Left lung (tissue), 4 donors: ENCODE measurements at regions not wholly inside any gene's neighbourhood (a gene's known extent, or its start where the extent isn't known, plus 50 kb on each side); places are given as distances from the start of the nearest gene placed in this dataset.
"Not testable (repeated sequence)": the region's sequence is repeated elsewhere in the genome, so short reads cannot be mapped to it uniquely, and the experiment has no call there.

Experiments
- ATAC-seq: fragments of 200-7000 bp; cut with Tn5 transposase; one replicate; pipeline ENCODE4 v1.9.1; 2020; ENCODE audit warnings: moderate library complexity
- DNase-seq, 4 donors: peaks; one replicate each; pipeline ENCODE4 v3.0.0-alpha.2; 2013 to 2020
- H3K27ac ChIP-seq, 2 donors: fragments of 200-600 bp; sonication (generic) in 1 of 2; one replicate each; pipeline versions ENCODE4 v1.5.0 to v1.8.0; 2020 to 2021
- H3K27me3 ChIP-seq, 2 donors: fragments of 200-600 bp; sonication (generic) in 1 of 2; one replicate each; pipeline versions ENCODE4 v1.5.0 to v1.8.0; 2020 to 2021
- H3K36me3 ChIP-seq, 2 donors: fragments of 200-600 bp; sonication (generic) in 1 of 2; one replicate each; pipeline versions ENCODE4 v1.5.0 to v1.8.0; 2020 to 2021
- H3K4me1 ChIP-seq, 2 donors: fragments of 200-600 bp; one replicate each; pipeline ENCODE4 v1.8.0; 2021
- H3K4me3 ChIP-seq, 2 donors: fragments of 200-600 bp; sonication (generic) in 1 of 2; one replicate each; pipeline versions ENCODE4 v1.5.0 to v1.8.0; 2020 to 2021; ENCODE audit warnings: mild to moderate bottlenecking in 1 of 2
- H3K9me3 ChIP-seq, 2 donors: fragments of 200-600 bp; sonication (generic) in 1 of 2; one replicate each; pipeline versions ENCODE4 v1.5.0 to v1.8.0; 2020 to 2021
- CTCF ChIP-seq, 2 donors: fragments of 200-600 bp; sonication (generic) in 1 of 2; IDR thresholded peaks; one replicate each; pipeline versions ENCODE4 v1.5.0 to v1.8.0; 2021; ENCODE audit warnings: antibody characterized with exemption in 2 of 2
- intact Hi-C, 2 donors: fragments of 100-400 bp; cut with DNase I; formaldehyde crosslinking; loops; one replicate each; pipeline versions ENCODE4 v1.11.2 to v1.14.2; 2022
- donor health status: DM: no; HTN: yes; CAD: no.
- donor health status: DM: no; HTN: no; CAD: no.

GRCh38 chr6:27591699-27592480 lies 119.0 kb upstream of the ZNF184 start:
- no peak for DNase-seq
- H3K27me3 ChIP-seq = peaks cover 44 to 98% of the 10 kb centered on the region in 2 donors

GRCh38 chr6:27585316-27585715 lies 112.4 kb upstream of the ZNF184 start:
- H3K4me1 ChIP-seq, intact Hi-C loops, H3K27ac ChIP-seq, H3K9me3 ChIP-seq, H3K4me3 ChIP-seq, DNase-seq, ATAC-seq, H3K36me3 ChIP-seq: not testable (repeated sequence)
- H3K27me3 ChIP-seq = peaks cover 23 to 96% of the 10 kb centered on the region in 2 donors

More at GRCh38 chr6:27591699-27592480, 119.0 kb upstream of the ZNF184 start:
- Histone ChIP-seq H3K4me1 (no peaks in the 10 kb centered on the region), H3K36me3 (no peaks in the 10 kb centered on the region), H3K4me3 (no peak overlapping the region), H3K27ac (no peak overlapping the region), H3K9me3 (no peaks in the 10 kb centered on the region)
- no peak for ATAC-seq
- no peak for TF ChIP-seq CTCF (IDR thresholded peaks at IDR 0.05)
- intact Hi-C loops = no loop called here

GRCh38 chr6:27584326-27584725 lies 111.4 kb upstream of the ZNF184 start:
- H3K27ac ChIP-seq = no peak overlapping the region
- peaks cover 23 to 98% of the 10 kb centered on the region in 2 donors for H3K27me3 ChIP-seq
- no peak overlapping the region for H3K4me3 ChIP-seq
- H3K9me3 ChIP-seq = no peaks in the 10 kb centered on the region
- no peaks in the 10 kb centered on the region for H3K4me1 ChIP-seq
- ATAC-seq = no peak
- intact Hi-C loops = no loop called here
- no peak for TF ChIP-seq CTCF (IDR thresholded peaks at IDR 0.05)
- no peak for DNase-seq
- no peaks in the 10 kb centered on the region for H3K36me3 ChIP-seq

GRCh38 chr6:27582928-27583725 lies 110.2 kb upstream of the ZNF184 start:
- H3K27me3 ChIP-seq = peaks cover 19 to 98% of the 10 kb centered on the region in 2 donors
- peak in 1 of 4 donors; percentile 36 for DNase-seq
- intact Hi-C loops = no loop called here
- no peak overlapping the region for H3K4me3 ChIP-seq
- H3K36me3 ChIP-seq = no peaks in the 10 kb centered on the region
- no peak for ATAC-seq
- TF ChIP-seq CTCF (IDR thresholded peaks at IDR 0.05) = no peak
- H3K9me3 ChIP-seq = no peaks in the 10 kb centered on the region
- no peaks in the 10 kb centered on the region for H3K4me1 ChIP-seq
- H3K27ac ChIP-seq = no peak overlapping the region

GRCh38 chr6:27579973-27580372 lies 107.1 kb upstream of the ZNF184 start:
- Histone ChIP-seq H3K4me3 (no peak overlapping the region), H3K27me3 (peaks cover 7 to 96% of the 10 kb centered on the region in 2 donors), H3K4me1 (no peaks in the 10 kb centered on the region), H3K36me3 (no peaks in the 10 kb centered on the region), H3K9me3 (no peaks in the 10 kb centered on the region), H3K27ac (no peak overlapping the region)
- DNase-seq (no peak), ATAC-seq (no peak)
- intact Hi-C loops = no loop called here
- no peak for TF ChIP-seq CTCF (IDR thresholded peaks at IDR 0.05)
